HEK293 (cell line): ENCODE measurements at regions not wholly inside any gene's neighbourhood (a gene's known extent, or its start where the extent isn't known, plus 50 kb on each side); places are given as distances from the start of the nearest gene placed in this dataset.

Experiments
- CTCF ChIA-PET: fragments of 350-600 bp; formaldehyde crosslinking; extraction: SDS; loops from one replicate; lab custom pipeline; 2021; ENCODE audit warnings: antibody characterized with exemption; lab: Yijun Ruan, JAX
- POLR2A ChIA-PET: fragments of 300-600 bp; formaldehyde crosslinking; extraction: SDS; loops from one replicate; lab custom pipeline; 2020; ENCODE audit warnings: antibody characterized with exemption, inconsistent platforms; lab: Yijun Ruan, JAX
- H3K27ac ChIP-seq: fragments of 200-500 bp; sonication (Bioruptor generic); 2 replicates; pipeline ENCODE4 v1.5.1; 2014; ENCODE audit warnings: low read depth, low read length, control low read depth, inconsistent platforms; ENCODE audit errors: extremely low read depth
- H3K36me3 ChIP-seq, 2 experiments: fragments of 200-500 bp in 1 of 2; sonication (Bioruptor generic) in 1 of 2; 1 replicate in 1 of 2; 2 replicates in 1 of 2; pipeline ENCODE4 v1.5.1; 2014 to 2017; ENCODE audit warnings: inconsistent platforms in 2 of 2, low read length in 2 of 2; ENCODE audit not compliant: control insufficient read depth in 2 of 2, insufficient read depth in 1 of 2
- H3K4me1 ChIP-seq: fragments of 200-500 bp; sonication (Bioruptor generic); 2 replicates; pipeline ENCODE4 v1.5.1; 2014; ENCODE audit warnings: mild to moderate bottlenecking, low read length, inconsistent platforms; ENCODE audit not compliant: control insufficient read depth, insufficient read depth
- H3K4me3 ChIP-seq: 2 replicates; pipeline ENCODE4 v1.5.1; 2011; ENCODE audit warnings: low read depth, mild to moderate bottlenecking, control low read depth, low read length, moderate library complexity
- H3K9me3 ChIP-seq: fragments of 200-500 bp; sonication (Bioruptor generic); 2 replicates; pipeline ENCODE4 v1.5.1; 2014; ENCODE audit warnings: low read depth, low read length, inconsistent platforms; ENCODE audit not compliant: control insufficient read depth, insufficient read depth
- BCL11B ChIP-seq: fragments of 450-650 bp; formaldehyde crosslinking; IDR thresholded peaks from 2 replicates; pipeline ENCODE4 v1.5.1; 2016; ENCODE audit warnings: low read depth, missing biosample characterization, missing genetic modification characterization
- ELK4 ChIP-seq: IDR thresholded peaks from 2 replicates; pipeline ENCODE4 v1.6.1; 2011; ENCODE audit warnings: mild to moderate bottlenecking, low read depth, low read length, borderline replicate concordance
- HOXA7 ChIP-seq: sonication (generic); formaldehyde crosslinking; IDR thresholded peaks from 2 replicates; pipeline ENCODE4 v1.8.1; 2022; ENCODE audit warnings: missing genetic modification reagents, borderline replicate concordance
- IKZF3 ChIP-seq: fragments of 450-650 bp; IDR thresholded peaks from 2 replicates; pipeline ENCODE4 v1.5.0; 2018; ENCODE audit warnings: missing biosample characterization, mild to moderate bottlenecking, missing genetic modification characterization, moderate library complexity
- INSM2 ChIP-seq: fragments of 450-650 bp; formaldehyde crosslinking; IDR thresholded peaks from 2 replicates; pipeline ENCODE4 v1.5.1; 2016; ENCODE audit warnings: missing biosample characterization, missing genetic modification characterization
- KLF1 ChIP-seq: fragments of 450-650 bp; formaldehyde crosslinking; IDR thresholded peaks from 2 replicates; pipeline ENCODE4 v1.5.1; 2016; ENCODE audit warnings: missing biosample characterization, missing genetic modification characterization
- OSR2 ChIP-seq: fragments of 450-650 bp; formaldehyde crosslinking; IDR thresholded peaks from 2 replicates; pipeline ENCODE4 v1.5.1; 2016; ENCODE audit warnings: missing biosample characterization, missing genetic modification characterization
- YY1 ChIP-seq: fragments of 450-650 bp; formaldehyde crosslinking; IDR thresholded peaks from 2 replicates; pipeline ENCODE4 v1.5.1; 2018; ENCODE audit warnings: missing biosample characterization, missing genetic modification characterization
- ZBTB26 ChIP-seq: fragments of 450-650 bp; formaldehyde crosslinking; optimal IDR thresholded peaks from 2 replicates; pipeline ENCODE3; 2016; ENCODE audit warnings: missing biosample characterization, mild to moderate bottlenecking, missing genetic modification characterization
- ZFP41 ChIP-seq: fragments of 450-650 bp; formaldehyde crosslinking; IDR thresholded peaks from 2 replicates; pipeline ENCODE4 v1.5.1; 2016; ENCODE audit warnings: missing biosample characterization, missing genetic modification characterization, borderline replicate concordance
- ZNF18 ChIP-seq: fragments of 450-650 bp; formaldehyde crosslinking; IDR thresholded peaks from 2 replicates; pipeline ENCODE4 v1.5.1; 2016; ENCODE audit warnings: missing biosample characterization, missing genetic modification characterization
- ZNF214 ChIP-seq: fragments of 450-650 bp; formaldehyde crosslinking; IDR thresholded peaks from 2 replicates; pipeline ENCODE4 v1.5.1; 2017; ENCODE audit warnings: missing biosample characterization, mild to moderate bottlenecking, missing genetic modification characterization, borderline replicate concordance
- ZNF366 ChIP-seq: fragments of 450-650 bp; formaldehyde crosslinking; conservative IDR thresholded peaks from 2 replicates; pipeline ENCODE4 v1.5.1; 2016; ENCODE audit warnings: missing biosample characterization, missing genetic modification characterization
- ZNF426 ChIP-seq: fragments of 450-650 bp; formaldehyde crosslinking; IDR thresholded peaks from 2 replicates; pipeline ENCODE4 v1.5.1; 2017; ENCODE audit warnings: missing biosample characterization, missing genetic modification characterization, mild to moderate bottlenecking, inconsistent platforms, moderate library complexity
- ZNF449 ChIP-seq: fragments of 450-650 bp; formaldehyde crosslinking; IDR thresholded peaks from 2 replicates; pipeline ENCODE4 v1.5.1; 2017; ENCODE audit warnings: missing biosample characterization, mild to moderate bottlenecking, missing genetic modification characterization, moderate library complexity
- ZNF549 ChIP-seq: fragments of 450-650 bp; IDR thresholded peaks from 2 replicates; pipeline ENCODE4 v1.5.1; 2018; ENCODE audit warnings: missing biosample characterization, missing genetic modification characterization, mild to moderate bottlenecking, inconsistent platforms, moderate library complexity
- ZNF654 ChIP-seq: fragments of 450-650 bp; formaldehyde crosslinking; IDR thresholded peaks from 2 replicates; pipeline ENCODE4 v1.5.1; 2016; ENCODE audit warnings: low read depth, missing biosample characterization, missing genetic modification characterization
- ZNF704 ChIP-seq: fragments of 450-650 bp; formaldehyde crosslinking; IDR thresholded peaks from 2 replicates; pipeline ENCODE4 v1.5.1; 2016; ENCODE audit warnings: missing biosample characterization, missing genetic modification characterization
- ZSCAN16 ChIP-seq: fragments of 450-650 bp; formaldehyde crosslinking; IDR thresholded peaks from 2 replicates; pipeline ENCODE4 v1.5.1; 2016; ENCODE audit warnings: missing biosample characterization, missing genetic modification characterization

- Histone ChIP-seq H3K4me3 (no peak overlapping the region), H3K36me3 (no peaks in the 10 kb centered on the region), H3K9me3 (no peaks in the 10 kb centered on the region), H3K4me1 (no peaks in the 10 kb centered on the region)
- TF ChIP-seq YY1 (tag by site-specific recombination) (no peak), KLF1 (tag by site-specific recombination) (no peak), ZSCAN16 (tag by site-specific recombination) (no peak), ZNF426 (tag by site-specific recombination) (no peak), ZNF366 (no peak), ZNF654 (tag by site-specific recombination) (no peak), ZNF549 (tag by site-specific recombination) (no peak), ELK4 (no peak), BCL11B (tag by site-specific recombination) (no peak), OSR2 (tag by site-specific recombination) (no peak), ZNF214 (no peak), ZNF18 (tag by site-specific recombination) (no peak), HOXA7 (CRISPR knock-in tag) (no peak), INSM2 (tag by site-specific recombination) (no peak), IKZF3 (no peak), ZFP41 (tag by site-specific recombination) (no peak), ZBTB26 (tag by site-specific recombination) (no peak), ZNF449 (tag by site-specific recombination) (no peak), ZNF704 (tag by site-specific recombination) (no peak)
- TF ChIP-seq, all 188 proteins: peak for 0
- CTCF ChIA-PET: no interaction called here
- POLR2A ChIA-PET: no interaction called here
- H3K27ac ChIP-seq: no peak overlapping the region
These were observed 542.7 kb upstream of the LMO3 start for GRCh38 chr12:17148706-17149105.
